Stimulated activated naive CD8-positive, alpha-beta T cell treated with anti-CD3 and anti-CD28 coated beads, Interleukin-15, Interleukin-2, amounts not matched to agents 100 ng/mL and 50 ng/mL, for 24 hours (primary cell): ENCODE measurements at regions not wholly inside any gene's neighbourhood (a gene's known extent, or its start where the extent isn't known, plus 50 kb on each side); places are given as distances from the start of the nearest gene placed in this dataset.
"Not testable (repeated sequence)": the region's sequence is repeated elsewhere in the genome, so short reads cannot be mapped to it uniquely, and the experiment has no call there.

ENCODE experiments used
- H3K27ac Mint-ChIP-seq: one replicate; pipeline ENCODE4 v1.8.0; 2021; ENCODE audit warnings: mild to moderate bottlenecking, mixed read lengths
- H3K27me3 Mint-ChIP-seq: one replicate; pipeline ENCODE4 v1.8.0; 2021; ENCODE audit warnings: mixed read lengths
- H3K36me3 Mint-ChIP-seq: one replicate; pipeline ENCODE4 v1.8.0; 2021; ENCODE audit warnings: low read depth, mixed read lengths
- H3K4me1 Mint-ChIP-seq: one replicate; pipeline ENCODE4 v1.8.0; 2021; ENCODE audit warnings: low read depth, mixed read lengths
- H3K4me3 Mint-ChIP-seq: one replicate; pipeline ENCODE4 v1.8.0; 2021; ENCODE audit warnings: mild to moderate bottlenecking, mixed read lengths
- H3K9me3 Mint-ChIP-seq: one replicate; pipeline ENCODE4 v1.8.0; 2021; ENCODE audit warnings: mixed read lengths

- Mint-ChIP-seq H3K4me1 (no peaks in the 10 kb centered on the region), H3K36me3 (no peaks in the 10 kb centered on the region), H3K4me3 (no peak overlapping the region), H3K27ac (no peak overlapping the region), H3K9me3 (peaks cover 16% of the 10 kb centered on the region), H3K27me3 (no peaks in the 10 kb centered on the region)
Measured at GRCh38 chr2:125658583-125658982, 997.4 kb upstream of the GYPC start.

GRCh38 chr2:125660369-125660768 is 995.6 kb upstream of the GYPC start:
- H3K9me3 Mint-ChIP-seq: peaks cover 16% of the 10 kb centered on the region
- not testable (repeated sequence) for H3K27ac Mint-ChIP-seq, H3K27me3 Mint-ChIP-seq, H3K4me3 Mint-ChIP-seq, H3K4me1 Mint-ChIP-seq, H3K36me3 Mint-ChIP-seq

- Mint-ChIP-seq H3K4me3 (no peak overlapping the region), H3K4me1 (no peaks in the 10 kb centered on the region), H3K27ac (no peak overlapping the region), H3K9me3 (peaks cover 5% of the 10 kb centered on the region), H3K36me3 (no peaks in the 10 kb centered on the region), H3K27me3 (no peaks in the 10 kb centered on the region)
Measured at GRCh38 chr2:125667630-125668029, 988.3 kb upstream of the GYPC start.

- H3K4me1 Mint-ChIP-seq: no peaks in the 10 kb centered on the region
- H3K27me3 Mint-ChIP-seq: no peaks in the 10 kb centered on the region
- no peaks in the 10 kb centered on the region for H3K36me3 Mint-ChIP-seq
- H3K27ac Mint-ChIP-seq: no peak overlapping the region
- no peak overlapping the region for H3K4me3 Mint-ChIP-seq
- H3K9me3 Mint-ChIP-seq: peaks cover 14% of the 10 kb centered on the region
Measured at GRCh38 chr2:125679903-125680302, 976.1 kb upstream of the GYPC start.

GRCh38 chr2:125680809-125681208 is 975.1 kb upstream of the GYPC start:
- peaks cover 10% of the 10 kb centered on the region for H3K9me3 Mint-ChIP-seq
- H3K4me3 Mint-ChIP-seq: no peak overlapping the region
- H3K27me3 Mint-ChIP-seq: no peaks in the 10 kb centered on the region
- no peaks in the 10 kb centered on the region for H3K36me3 Mint-ChIP-seq
- H3K4me1 Mint-ChIP-seq: no peaks in the 10 kb centered on the region
- no peak overlapping the region for H3K27ac Mint-ChIP-seq

- Mint-ChIP-seq H3K4me3 (no peak overlapping the region), H3K27ac (no peak overlapping the region), H3K36me3 (no peaks in the 10 kb centered on the region), H3K27me3 (no peaks in the 10 kb centered on the region), H3K4me1 (no peaks in the 10 kb centered on the region), H3K9me3 (peaks cover 10% of the 10 kb centered on the region)
Measured at GRCh38 chr2:125681576-125681975, 974.4 kb upstream of the GYPC start.

- H3K9me3 Mint-ChIP-seq: peaks cover 7% of the 10 kb centered on the region
- no peaks in the 10 kb centered on the region for H3K4me1 Mint-ChIP-seq
- no peaks in the 10 kb centered on the region for H3K27me3 Mint-ChIP-seq
- no peak overlapping the region for H3K4me3 Mint-ChIP-seq
- H3K27ac Mint-ChIP-seq: no peak overlapping the region
- no peaks in the 10 kb centered on the region for H3K36me3 Mint-ChIP-seq
Measured at GRCh38 chr2:125681976-125682805, 973.8 kb upstream of the GYPC start.

GRCh38 chr2:125684256-125684655 is 971.7 kb upstream of the GYPC start:
- no peaks in the 10 kb centered on the region for H3K4me1 Mint-ChIP-seq
- H3K4me3 Mint-ChIP-seq: no peak overlapping the region
- peaks cover 3% of the 10 kb centered on the region for H3K9me3 Mint-ChIP-seq
- H3K27ac Mint-ChIP-seq: no peak overlapping the region
- no peaks in the 10 kb centered on the region for H3K27me3 Mint-ChIP-seq
- H3K36me3 Mint-ChIP-seq: no peaks in the 10 kb centered on the region

GRCh38 chr2:125684932-125685331 is 971.0 kb upstream of the GYPC start:
- peaks cover 3% of the 10 kb centered on the region for H3K9me3 Mint-ChIP-seq
- no peaks in the 10 kb centered on the region for H3K4me1 Mint-ChIP-seq
- H3K27me3 Mint-ChIP-seq: no peaks in the 10 kb centered on the region

GRCh38 chr2:125696560-125696959 is 959.4 kb upstream of the GYPC start:
- Mint-ChIP-seq H3K27me3 (no peaks in the 10 kb centered on the region), H3K9me3 (no peaks in the 10 kb centered on the region)

More at GRCh38 chr2:125684932-125685331, 971.0 kb upstream of the GYPC start:
- H3K4me3 Mint-ChIP-seq: no peak overlapping the region
- H3K27ac Mint-ChIP-seq: no peak overlapping the region
- no peaks in the 10 kb centered on the region for H3K36me3 Mint-ChIP-seq

GRCh38 chr2:125698280-125698679 is 957.7 kb upstream of the GYPC start:
- H3K27me3 Mint-ChIP-seq: no peaks in the 10 kb centered on the region
- no peak overlapping the region for H3K4me3 Mint-ChIP-seq
- H3K36me3 Mint-ChIP-seq: no peaks in the 10 kb centered on the region
- H3K9me3 Mint-ChIP-seq: no peaks in the 10 kb centered on the region
- no peak overlapping the region for H3K27ac Mint-ChIP-seq
- H3K4me1 Mint-ChIP-seq: no peaks in the 10 kb centered on the region

More at GRCh38 chr2:125696560-125696959, 959.4 kb upstream of the GYPC start:
- H3K4me3 Mint-ChIP-seq: no peak overlapping the region
- H3K27ac Mint-ChIP-seq: no peak overlapping the region
- H3K4me1 Mint-ChIP-seq: no peaks in the 10 kb centered on the region
- no peaks in the 10 kb centered on the region for H3K36me3 Mint-ChIP-seq

GRCh38 chr2:125701070-125701469 is 954.9 kb upstream of the GYPC start:
- Mint-ChIP-seq H3K9me3 (no peaks in the 10 kb centered on the region), H3K4me3 (no peak overlapping the region), H3K4me1 (no peaks in the 10 kb centered on the region), H3K36me3 (no peaks in the 10 kb centered on the region), H3K27ac (no peak overlapping the region), H3K27me3 (no peaks in the 10 kb centered on the region)

- H3K4me1 Mint-ChIP-seq: no peaks in the 10 kb centered on the region
- no peak overlapping the region for H3K4me3 Mint-ChIP-seq
- no peaks in the 10 kb centered on the region for H3K27me3 Mint-ChIP-seq
- H3K27ac Mint-ChIP-seq: no peak overlapping the region
- no peaks in the 10 kb centered on the region for H3K36me3 Mint-ChIP-seq
- H3K9me3 Mint-ChIP-seq: peaks cover 4% of the 10 kb centered on the region
Measured at GRCh38 chr2:125707611-125708010, 948.3 kb upstream of the GYPC start.

GRCh38 chr2:125710561-125710960 is 945.4 kb upstream of the GYPC start:
- H3K4me1 Mint-ChIP-seq: no peaks in the 10 kb centered on the region
- H3K27me3 Mint-ChIP-seq: no peaks in the 10 kb centered on the region

GRCh38 chr2:125711075-125711474 is 944.9 kb upstream of the GYPC start:
- no peaks in the 10 kb centered on the region for H3K27me3 Mint-ChIP-seq
- H3K9me3 Mint-ChIP-seq: peaks cover 10% of the 10 kb centered on the region

More at GRCh38 chr2:125710561-125710960, 945.4 kb upstream of the GYPC start:
- Mint-ChIP-seq H3K27ac (no peak overlapping the region), H3K36me3 (no peaks in the 10 kb centered on the region), H3K9me3 (peaks cover 10% of the 10 kb centered on the region), H3K4me3 (no peak overlapping the region)

GRCh38 chr2:125713533-125713932 is 942.4 kb upstream of the GYPC start:
- Mint-ChIP-seq H3K27me3 (no peaks in the 10 kb centered on the region), H3K36me3 (no peaks in the 10 kb centered on the region), H3K9me3 (peaks cover 6% of the 10 kb centered on the region), H3K27ac (no peak overlapping the region), H3K4me1 (no peaks in the 10 kb centered on the region), H3K4me3 (no peak overlapping the region)

More at GRCh38 chr2:125711075-125711474, 944.9 kb upstream of the GYPC start:
- H3K4me1 Mint-ChIP-seq: no peaks in the 10 kb centered on the region
- H3K36me3 Mint-ChIP-seq: no peaks in the 10 kb centered on the region
- no peak overlapping the region for H3K4me3 Mint-ChIP-seq
- no peak overlapping the region for H3K27ac Mint-ChIP-seq
